ENCODE measurements at regions not wholly inside any gene's neighbourhood (a gene's known extent, or its start where the extent isn't known, plus 50 kb on each side); places are given as distances from the start of the nearest gene placed in this dataset.
"Not testable (repeated sequence)": the region's sequence is repeated elsewhere in the genome, so short reads cannot be mapped to it uniquely, and the experiment has no call there.

GRCh38 chr21:7743940-7744339 lies 2777.4 kb upstream of the TPTE start:
- H3K27ac ChIP-seq; H3K9me3 ChIP-seq; H3K4me3 ChIP-seq; H3K4me1 ChIP-seq; H3K36me3 ChIP-seq; intact Hi-C loops (cut with DNase I); DNase-seq; H3K27me3 ChIP-seq: not testable (repeated sequence)
- ATAC-seq = peak in 1 of 4 donors; percentile 8
- WGBS (ENCODE audit: insufficient coverage, low coverage, low lambda C conversion rate, missing lambda C conversion rate) = no CpG with 5 or more reads among the region's 8 CpGs

DNA sequence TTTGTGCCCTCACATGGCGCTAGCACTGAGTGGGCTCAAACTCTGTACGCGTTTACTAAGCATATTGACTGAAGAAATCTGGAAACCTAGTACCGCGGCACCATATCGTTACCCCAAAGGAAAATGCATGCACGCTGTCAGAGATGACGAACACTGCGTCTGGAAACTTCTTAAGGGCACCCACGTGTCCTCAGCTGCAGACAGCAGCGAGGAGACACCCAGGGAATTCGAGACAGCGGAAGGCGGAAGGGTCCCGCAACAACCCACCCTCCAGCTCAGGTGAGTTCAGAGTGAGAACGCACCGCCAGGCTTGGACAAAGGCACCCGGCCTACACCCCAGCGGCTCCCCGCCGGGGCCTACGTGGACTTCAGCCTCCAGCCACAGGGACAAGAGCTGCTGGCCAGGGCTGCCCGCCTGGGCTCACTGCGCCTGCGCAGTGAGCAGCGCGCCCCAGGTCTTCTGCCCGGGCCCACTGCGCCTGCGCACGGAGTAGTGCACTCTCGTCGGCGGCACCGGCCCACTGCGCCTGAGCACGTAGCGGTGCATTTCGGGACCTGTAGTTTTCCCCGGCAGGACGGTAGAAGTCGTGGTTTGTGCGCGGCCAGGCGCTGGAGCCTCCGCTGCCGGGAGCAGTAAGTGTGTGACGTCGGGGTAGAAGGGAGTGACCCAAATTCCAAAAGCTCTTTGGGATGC lies 2776.8 kb upstream of the TPTE start:
- H3K4me1 ChIP-seq; DNase-seq; H3K4me3 ChIP-seq; H3K27me3 ChIP-seq; H3K27ac ChIP-seq; intact Hi-C loops (cut with DNase I); H3K36me3 ChIP-seq; H3K9me3 ChIP-seq: not testable (repeated sequence)
- no CpG with 5 or more reads among the region's 49 CpGs for WGBS (ENCODE audit: insufficient coverage, low coverage, low lambda C conversion rate, missing lambda C conversion rate)
- peak; percentile 98 to 99 (median 98) for ATAC-seq

GRCh38 chr21:7745100-7745450 lies 2776.3 kb upstream of the TPTE start:
- H3K9me3 ChIP-seq; DNase-seq; H3K27me3 ChIP-seq; intact Hi-C loops (cut with DNase I); H3K4me1 ChIP-seq; H3K4me3 ChIP-seq; H3K36me3 ChIP-seq; H3K27ac ChIP-seq: not testable (repeated sequence)
- peak; percentile 67 to 72 (median 70) for ATAC-seq
- WGBS (ENCODE audit: insufficient coverage, low coverage, low lambda C conversion rate, missing lambda C conversion rate) = no CpG with 5 or more reads among the region's 33 CpGs

GRCh38 chr21:7747964-7748363 lies 2773.4 kb upstream of the TPTE start:
- H3K9me3 ChIP-seq; H3K27me3 ChIP-seq; H3K4me3 ChIP-seq; H3K27ac ChIP-seq; DNase-seq; H3K4me1 ChIP-seq; intact Hi-C loops (cut with DNase I); ATAC-seq; H3K36me3 ChIP-seq: not testable (repeated sequence)
- no CpG with 5 or more reads among the region's 2 CpGs for WGBS (ENCODE audit: insufficient coverage, low coverage, low lambda C conversion rate, missing lambda C conversion rate)

- ATAC-seq; H3K4me1 ChIP-seq; DNase-seq; H3K27me3 ChIP-seq; intact Hi-C loops (cut with DNase I); H3K36me3 ChIP-seq; H3K9me3 ChIP-seq; H3K4me3 ChIP-seq; H3K27ac ChIP-seq: not testable (repeated sequence)
- WGBS (ENCODE audit: insufficient coverage, low coverage, low lambda C conversion rate, missing lambda C conversion rate) = no CpG with 5 or more reads among the region's 2 CpGs
Measured at GRCh38 chr21:7752611-7753010, 2768.8 kb upstream of the TPTE start.

- H3K4me3 ChIP-seq; ATAC-seq; H3K27ac ChIP-seq; intact Hi-C loops (cut with DNase I); DNase-seq; H3K4me1 ChIP-seq; H3K27me3 ChIP-seq; H3K9me3 ChIP-seq; H3K36me3 ChIP-seq: not testable (repeated sequence)
- WGBS (ENCODE audit: insufficient coverage, low coverage, low lambda C conversion rate, missing lambda C conversion rate) = 100% methylated on average over 1 of the region's 11 CpGs
Measured at GRCh38 chr21:7753380-7753877, 2768.0 kb upstream of the TPTE start.

GRCh38 chr21:7769985-7770384 lies 2751.4 kb upstream of the TPTE start:
- H3K27ac ChIP-seq; H3K27me3 ChIP-seq; H3K9me3 ChIP-seq; intact Hi-C loops (cut with DNase I); DNase-seq; H3K4me3 ChIP-seq; H3K4me1 ChIP-seq; H3K36me3 ChIP-seq; ATAC-seq: not testable (repeated sequence)
- WGBS (ENCODE audit: insufficient coverage, low coverage, low lambda C conversion rate, missing lambda C conversion rate) = no CpG with 5 or more reads among the region's 5 CpGs

- H3K36me3 ChIP-seq; DNase-seq; H3K4me1 ChIP-seq; H3K4me3 ChIP-seq; H3K9me3 ChIP-seq; H3K27ac ChIP-seq; H3K27me3 ChIP-seq; ATAC-seq; intact Hi-C loops (cut with DNase I): not testable (repeated sequence)
- no CpG with 5 or more reads among the region's 5 CpGs for WGBS (ENCODE audit: insufficient coverage, low coverage, low lambda C conversion rate, missing lambda C conversion rate)
Measured at GRCh38 chr21:7774219-7774618, 2747.2 kb upstream of the TPTE start.

DNA sequence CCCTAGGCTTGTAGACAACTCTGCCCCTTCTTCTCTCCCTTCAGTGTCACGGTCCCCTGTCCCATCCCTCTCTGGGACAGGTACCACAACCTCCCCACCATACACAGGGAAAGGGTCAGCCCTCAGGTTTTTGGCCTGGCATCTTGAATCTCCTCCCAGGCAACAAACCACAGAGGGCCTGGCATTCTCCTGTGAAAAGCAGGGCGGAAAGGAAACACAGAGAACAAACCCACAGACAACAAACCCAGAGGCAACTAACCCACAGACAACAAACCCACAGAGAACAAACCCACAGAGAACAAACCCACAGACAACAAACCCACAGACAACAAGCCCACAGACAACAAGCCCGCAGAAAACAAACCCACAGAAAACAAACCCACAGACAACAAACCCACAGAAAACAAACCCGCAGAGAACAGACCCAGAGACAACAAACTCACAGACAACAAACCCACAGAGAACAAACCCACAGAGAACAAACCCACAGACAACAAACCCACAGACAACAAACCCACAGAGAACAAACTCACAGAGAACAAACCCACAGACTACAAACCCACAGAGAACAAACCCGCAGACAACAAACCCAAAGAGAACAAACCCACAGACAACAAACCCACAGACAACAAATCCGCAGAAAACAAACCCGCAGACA lies 2745.9 kb upstream of the TPTE start:
- H3K4me3 ChIP-seq; ATAC-seq; H3K27ac ChIP-seq; H3K9me3 ChIP-seq; H3K27me3 ChIP-seq; H3K4me1 ChIP-seq; intact Hi-C loops (cut with DNase I); H3K36me3 ChIP-seq; DNase-seq: not testable (repeated sequence)
- 64% methylated on average over 6 of the region's 7 CpGs for WGBS (ENCODE audit: insufficient coverage, low coverage, low lambda C conversion rate, missing lambda C conversion rate)

DNA sequence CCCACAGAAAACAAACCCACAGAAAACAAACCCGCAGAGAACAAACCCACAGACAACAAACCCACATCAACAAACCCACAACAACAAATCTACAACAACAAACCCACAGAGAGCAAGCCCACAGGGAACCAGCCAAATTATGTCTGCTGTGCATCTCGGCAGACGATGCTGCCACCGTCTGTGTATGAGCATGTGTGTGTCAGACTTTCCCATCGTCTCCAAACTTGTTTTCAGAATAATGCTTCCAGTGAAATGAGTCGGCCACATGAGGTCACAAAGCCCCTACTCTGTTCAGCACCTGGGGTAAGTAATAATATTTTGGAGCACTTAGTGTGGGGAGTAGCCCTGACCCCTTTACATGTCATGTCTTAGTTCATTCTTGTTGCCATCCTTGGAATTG lies 2745.3 kb upstream of the TPTE start:
- H3K27ac ChIP-seq; DNase-seq; H3K27me3 ChIP-seq; ATAC-seq; H3K36me3 ChIP-seq; H3K4me1 ChIP-seq; H3K9me3 ChIP-seq; intact Hi-C loops (cut with DNase I); H3K4me3 ChIP-seq: not testable (repeated sequence)
- 100% methylated on average over 1 of the region's 6 CpGs for WGBS (ENCODE audit: insufficient coverage, low coverage, low lambda C conversion rate, missing lambda C conversion rate)

DNA sequence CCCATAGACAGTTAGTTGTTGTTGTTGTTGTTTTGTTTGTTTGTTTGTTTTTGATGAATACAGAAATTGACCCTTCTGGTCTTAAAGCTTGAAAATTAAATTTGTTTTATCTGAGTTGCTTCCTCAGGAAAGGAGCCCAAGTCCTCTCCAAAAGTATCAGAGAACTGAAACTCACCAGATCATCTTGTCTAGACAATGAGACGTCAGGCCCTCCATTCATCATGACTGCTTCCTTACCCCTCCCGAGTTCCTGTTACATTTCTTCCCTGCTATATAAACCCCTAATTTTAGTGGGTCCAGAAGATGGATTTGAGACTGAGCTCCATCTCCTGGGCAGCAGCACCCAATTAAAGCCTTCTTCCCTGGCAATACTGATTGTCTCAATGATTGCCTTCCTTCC lies 2744.8 kb upstream of the TPTE start:
- intact Hi-C loops (cut with DNase I); H3K4me3 ChIP-seq; DNase-seq; H3K36me3 ChIP-seq; ATAC-seq; H3K4me1 ChIP-seq; H3K27ac ChIP-seq; H3K27me3 ChIP-seq; H3K9me3 ChIP-seq: not testable (repeated sequence)
- no CpG with 5 or more reads among the region's 2 CpGs for WGBS (ENCODE audit: insufficient coverage, low coverage, low lambda C conversion rate, missing lambda C conversion rate)

GRCh38 chr21:7777289-7777688 lies 2744.1 kb upstream of the TPTE start:
- H3K27me3 ChIP-seq; H3K9me3 ChIP-seq; H3K4me3 ChIP-seq; H3K4me1 ChIP-seq; H3K36me3 ChIP-seq; H3K27ac ChIP-seq; intact Hi-C loops (cut with DNase I): not testable (repeated sequence)
- DNase-seq (peak in 2 of 3 donors; percentile 2), ATAC-seq (peak in 1 of 4 donors; percentile 32)
- 55% methylated on average over 5 of the region's 11 CpGs for WGBS (ENCODE audit: insufficient coverage, low coverage, low lambda C conversion rate, missing lambda C conversion rate)
